Ramos (cell line): ENCODE measurements at regions not wholly inside any gene's neighbourhood (a gene's known extent, or its start where the extent isn't known, plus 50 kb on each side); places are given as distances from the start of the nearest gene placed in this dataset.

Experiments
- in situ Hi-C: fragments of 300-500 bp; cut with MboI; formaldehyde crosslinking; loops from one replicate; pipeline ENCODE4 v1.14.3; 2022; ENCODE audit warnings: low sequenced_read_pairs; ENCODE audit not compliant: unreplicated experiment

DNA sequence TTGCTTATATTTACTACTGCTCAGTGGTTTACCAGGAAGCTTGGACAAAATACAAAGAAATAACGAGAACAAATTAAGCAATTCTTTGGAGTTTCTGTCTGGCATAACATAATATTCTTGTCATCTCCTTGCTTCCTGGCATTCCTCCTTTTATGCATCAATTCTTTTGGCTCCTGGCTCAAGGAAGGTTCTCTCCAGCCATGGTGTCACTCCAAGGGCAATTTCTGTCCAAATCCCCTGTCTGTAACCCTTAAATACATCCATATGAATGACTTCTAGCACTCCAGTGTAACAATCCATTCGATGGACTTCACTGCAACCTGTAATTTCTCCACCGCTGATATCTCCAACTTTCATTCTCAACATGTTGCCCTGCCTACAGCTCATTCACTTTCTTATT lies 617.7 kb upstream of the ANKRD30A start:
- in situ Hi-C loops, result no loop called here

DNA sequence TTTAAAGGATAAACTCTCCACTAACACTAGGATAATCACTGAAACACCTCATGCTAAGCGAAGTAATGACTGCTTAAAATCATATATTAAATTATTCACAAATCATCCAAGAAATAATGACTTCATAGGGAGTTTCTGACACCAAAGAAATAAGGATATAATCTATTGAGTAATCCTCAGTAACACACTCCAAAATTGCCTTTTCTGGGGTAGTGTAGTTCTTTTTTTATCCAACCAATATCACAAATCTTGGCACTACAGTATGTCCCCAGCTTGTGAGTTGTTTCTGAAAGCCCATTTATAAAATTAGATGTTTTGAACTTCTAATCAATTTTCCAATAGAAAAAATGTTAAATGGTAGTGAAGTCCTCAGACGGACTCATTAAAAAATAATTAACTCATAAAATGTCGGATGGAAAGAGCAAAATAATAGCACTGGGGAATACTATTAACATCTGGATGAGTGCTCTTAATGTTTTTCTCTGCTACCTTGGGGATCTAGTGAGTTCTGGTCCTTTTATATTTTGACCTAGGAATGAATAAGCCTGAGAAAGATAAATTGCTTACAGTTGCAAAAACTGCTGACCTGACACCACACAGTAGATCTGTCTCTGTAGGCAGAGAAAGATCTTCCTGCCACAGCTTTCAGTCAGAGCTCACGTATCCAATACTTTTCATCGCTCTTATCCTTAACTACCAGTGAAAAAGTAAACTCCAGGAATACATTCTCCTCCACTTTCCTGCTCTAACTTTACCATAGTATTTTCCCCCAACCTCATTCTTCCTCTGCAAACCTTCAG lies 618.5 kb upstream of the ANKRD30A start:
- in situ Hi-C loops, result no loop called here

DNA sequence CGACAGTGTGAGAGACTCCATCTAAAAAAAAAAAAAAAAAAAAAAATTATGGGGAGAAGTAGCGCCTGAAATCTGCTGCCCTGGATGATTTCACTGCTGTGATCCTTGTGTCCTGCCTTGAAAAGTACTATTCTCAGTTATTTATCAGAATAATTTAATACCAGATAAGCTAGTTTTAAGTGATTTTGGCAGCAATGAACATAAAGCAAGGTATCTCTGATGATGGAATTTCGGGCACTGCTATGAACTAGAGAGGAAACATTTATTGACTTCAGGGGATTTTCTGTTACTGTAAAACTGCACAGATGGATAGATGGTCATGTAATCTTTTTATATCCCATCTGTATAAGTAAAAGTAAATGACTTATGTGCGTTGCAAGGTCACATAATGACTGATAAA lies 619.1 kb upstream of the ANKRD30A start:
- in situ Hi-C loops, result no loop called here

DNA sequence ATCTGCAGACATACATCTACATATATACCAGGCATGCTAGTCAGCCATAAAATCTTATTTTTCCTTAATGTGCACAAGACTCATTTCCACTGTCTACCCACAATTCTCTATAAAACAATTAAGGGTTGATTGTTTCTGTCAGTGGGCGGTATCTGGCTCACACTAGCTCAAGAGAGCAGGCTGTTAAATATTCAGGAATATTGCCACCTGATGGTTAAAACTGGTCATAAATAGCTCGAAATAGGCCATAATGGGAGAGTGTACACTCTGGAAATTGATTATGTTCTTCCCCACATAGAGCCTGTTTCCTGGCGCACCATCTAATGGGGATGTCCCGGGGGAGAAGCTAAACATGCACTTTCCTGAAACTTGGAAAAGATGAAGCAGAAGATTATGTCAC lies 620.6 kb upstream of the ANKRD30A start:
- in situ Hi-C loops, result no loop called here

DNA sequence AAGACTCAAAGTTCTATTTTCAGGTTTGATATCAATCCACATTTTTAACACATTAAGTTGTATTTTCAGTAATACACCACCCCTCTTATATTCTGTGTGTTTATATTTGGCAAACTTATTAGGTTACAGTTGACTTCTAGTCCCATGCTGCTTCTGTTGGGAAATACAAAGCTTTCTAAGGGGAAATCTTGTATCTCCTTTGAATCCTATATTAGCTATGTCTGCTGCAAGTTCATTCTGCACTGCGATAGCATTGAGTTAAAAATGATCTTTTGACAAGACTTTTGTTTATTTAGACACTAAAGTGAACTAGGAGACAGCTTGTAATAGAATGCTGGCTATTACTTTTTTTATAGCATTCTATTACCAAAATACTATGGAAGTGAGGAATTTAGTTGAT lies 625.1 kb upstream of the ANKRD30A start:
- in situ Hi-C loops, result no loop called here

DNA sequence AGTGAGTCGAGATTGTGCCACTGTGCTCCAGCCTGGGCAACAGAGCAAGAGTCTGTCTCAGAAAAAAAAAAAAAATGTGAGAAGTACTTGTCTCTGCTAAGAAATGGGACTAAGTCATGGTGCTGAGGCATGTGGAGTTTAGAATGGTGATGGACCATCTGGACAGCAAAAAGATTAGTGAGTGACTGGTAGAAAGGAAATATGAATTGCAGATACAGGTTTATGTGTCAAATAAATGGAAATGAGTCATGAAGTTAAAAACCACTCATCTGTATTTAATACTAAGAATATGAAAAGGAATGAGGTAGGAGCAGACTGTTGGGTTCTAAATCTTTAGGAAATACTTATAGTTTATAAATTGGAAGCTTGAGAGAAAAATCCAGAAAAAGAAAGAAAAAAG lies 625.7 kb upstream of the ANKRD30A start:
- in situ Hi-C loops, result no loop called here

DNA sequence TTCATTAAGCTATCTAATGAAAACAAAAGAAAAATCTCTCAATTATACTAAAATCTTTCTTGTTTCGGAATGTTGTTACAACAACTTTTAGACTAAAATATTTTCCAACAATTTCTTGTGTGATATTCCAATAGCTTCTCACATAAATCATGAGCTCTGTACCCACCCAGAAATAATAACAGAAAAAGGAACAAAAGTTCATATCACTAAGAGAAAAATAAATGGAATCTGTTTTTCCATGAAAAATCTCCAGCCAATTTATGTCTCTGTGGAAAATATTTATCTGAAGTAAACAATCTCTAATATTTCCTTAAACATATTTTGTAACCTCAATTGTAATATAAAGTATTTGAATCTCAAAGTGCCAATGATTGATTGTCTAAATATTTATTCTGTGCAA lies 628.6 kb upstream of the ANKRD30A start:
- in situ Hi-C loops, result no loop called here

DNA sequence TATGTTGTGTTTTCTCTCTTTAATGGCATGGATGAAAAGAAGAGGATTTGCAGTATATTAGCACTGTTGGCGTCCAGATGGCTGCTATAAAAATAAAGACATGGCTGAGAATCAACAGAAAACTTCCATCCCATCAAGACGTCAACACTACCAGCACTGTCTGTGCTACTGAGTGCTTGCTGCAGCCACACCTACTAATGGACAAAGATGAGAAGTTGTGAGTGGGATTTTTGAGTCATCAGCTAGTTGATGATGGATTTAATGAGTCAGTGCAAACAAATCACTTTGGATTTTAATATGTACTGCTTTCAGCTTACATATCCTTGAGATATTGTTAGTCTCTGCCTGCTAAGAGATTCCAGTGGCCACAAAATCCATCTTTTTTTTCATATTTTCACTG lies 631.0 kb upstream of the ANKRD30A start:
- in situ Hi-C loops, result no loop called here

DNA sequence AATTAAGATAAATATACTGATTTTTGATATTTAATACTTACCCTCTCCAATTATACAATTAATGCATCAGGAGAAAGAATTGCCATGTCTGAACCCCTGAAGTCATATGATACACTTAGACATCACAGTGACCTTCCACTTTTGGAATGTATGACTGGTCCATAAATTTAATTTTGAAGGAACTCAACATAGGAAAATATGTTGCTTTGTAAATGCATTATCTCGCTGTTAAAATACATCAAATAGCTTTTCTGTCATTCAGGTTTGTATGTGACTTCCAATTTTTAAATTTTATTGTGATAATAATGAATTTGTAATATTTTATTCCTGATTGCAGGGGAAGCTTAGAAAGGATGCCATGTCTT lies 631.9 kb upstream of the ANKRD30A start:
- in situ Hi-C loops, result no loop called here

DNA sequence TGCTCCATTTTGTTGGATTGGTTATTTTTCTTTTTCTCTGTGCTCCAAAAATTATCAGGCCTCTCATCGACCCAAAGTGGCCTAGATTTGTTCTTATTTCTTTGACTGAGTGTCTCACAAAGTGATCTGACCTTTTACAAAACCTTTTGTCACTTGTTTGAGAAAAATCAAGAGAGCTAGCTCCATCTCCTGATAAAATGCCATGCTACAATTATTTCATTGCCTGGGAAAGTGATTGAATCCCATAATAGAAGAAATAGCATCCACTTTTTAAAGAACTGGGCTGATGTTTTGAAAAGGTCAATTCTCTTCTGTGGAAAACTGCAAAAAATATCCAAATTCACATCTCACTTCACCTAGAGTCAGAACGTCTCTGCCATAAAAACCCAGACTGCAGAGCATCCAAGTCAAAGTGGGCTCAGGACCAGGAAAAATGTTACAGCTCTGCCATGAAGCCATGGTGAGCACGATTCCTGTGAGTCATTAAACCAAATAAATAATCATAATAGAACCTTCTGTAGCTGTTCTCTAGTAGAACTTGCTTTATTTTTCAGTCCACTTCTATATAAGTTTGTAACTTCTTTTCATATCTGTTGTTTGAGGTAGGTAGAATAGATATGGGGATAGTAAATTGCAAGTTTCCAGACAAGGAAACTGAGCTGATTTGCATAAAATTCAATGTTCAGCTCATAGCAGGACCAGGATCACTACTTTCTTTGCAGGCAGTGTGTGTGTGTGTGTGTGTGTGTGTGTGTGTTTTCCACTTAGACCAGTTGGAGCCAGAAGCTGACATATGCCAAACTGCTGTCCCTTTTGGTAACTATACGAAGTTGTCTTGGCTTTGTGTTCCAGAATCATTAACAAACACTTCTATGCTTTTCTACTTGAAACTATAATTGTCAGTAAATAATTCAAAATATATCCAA lies 632.5 kb upstream of the ANKRD30A start:
- in situ Hi-C loops, result no loop called here

DNA sequence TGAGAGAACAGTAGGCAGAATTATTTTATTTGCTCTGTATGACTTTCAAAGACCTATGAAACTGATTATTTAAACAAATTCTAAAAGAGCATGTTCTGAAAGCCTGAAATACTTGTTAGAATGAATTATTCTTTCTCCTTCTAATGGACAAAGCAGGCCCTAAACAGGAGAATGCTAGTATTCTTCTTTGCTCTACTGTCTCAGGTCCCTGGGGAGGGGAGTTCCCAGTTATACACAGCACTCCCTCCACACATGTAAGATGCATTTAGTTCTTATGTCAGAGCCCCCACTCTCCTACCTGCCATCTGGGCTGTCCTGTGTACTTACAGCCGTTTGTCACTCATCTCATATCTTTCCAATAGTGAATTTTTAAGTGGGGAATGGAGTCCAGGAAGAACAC lies 633.5 kb upstream of the ANKRD30A start:
- in situ Hi-C loops, result no loop called here

DNA sequence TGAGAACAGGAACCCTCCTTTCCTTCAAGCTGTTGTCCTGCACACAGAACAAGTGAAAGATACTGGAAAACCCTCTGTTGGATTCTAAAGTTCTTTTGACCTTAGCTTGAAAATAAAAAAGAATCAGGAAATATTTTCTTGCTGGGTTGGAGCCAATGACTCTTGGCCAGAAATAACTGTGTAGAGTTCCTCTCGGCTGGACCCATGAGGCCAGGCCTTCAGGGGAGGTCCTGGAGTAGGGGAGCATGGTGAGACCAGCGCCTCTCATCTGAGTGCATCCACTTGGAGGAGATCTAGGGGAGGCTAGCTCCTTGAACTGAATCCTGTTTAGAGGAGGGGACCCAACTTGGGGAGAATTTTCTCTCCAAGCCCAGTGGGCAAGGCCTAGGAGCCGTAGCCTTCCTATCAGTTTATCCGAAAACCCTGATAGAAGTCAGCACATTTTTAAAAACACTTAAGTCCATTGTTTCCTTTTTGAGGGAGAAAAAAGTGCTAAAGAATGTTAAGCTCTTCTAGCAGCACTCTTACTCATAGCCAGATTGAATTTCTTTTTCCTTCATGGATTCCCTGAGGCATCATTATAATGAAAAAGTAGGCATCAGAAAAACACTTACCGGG lies 635.7 kb upstream of the ANKRD30A start:
- in situ Hi-C loops, result no loop called here

DNA sequence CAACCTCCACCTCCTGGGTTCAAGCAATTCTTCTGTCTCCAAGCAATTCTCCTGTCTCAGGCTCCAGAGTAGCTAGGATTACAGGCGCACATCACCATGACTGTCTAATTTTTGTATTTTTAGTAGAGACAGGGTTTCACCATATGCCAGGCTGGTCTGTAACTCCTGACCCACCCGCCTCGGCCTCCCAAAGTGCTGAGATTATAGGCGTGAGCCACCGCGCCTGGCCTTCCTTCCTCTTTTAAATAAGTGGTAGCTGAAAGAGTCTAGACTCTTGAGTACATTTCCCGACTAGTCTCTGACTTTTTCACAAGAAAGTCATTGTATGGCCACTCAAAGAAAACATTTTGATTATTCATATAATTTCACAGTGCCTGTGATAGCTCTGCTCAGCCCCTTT lies 636.2 kb upstream of the ANKRD30A start:
- in situ Hi-C loops, result no loop called here

DNA sequence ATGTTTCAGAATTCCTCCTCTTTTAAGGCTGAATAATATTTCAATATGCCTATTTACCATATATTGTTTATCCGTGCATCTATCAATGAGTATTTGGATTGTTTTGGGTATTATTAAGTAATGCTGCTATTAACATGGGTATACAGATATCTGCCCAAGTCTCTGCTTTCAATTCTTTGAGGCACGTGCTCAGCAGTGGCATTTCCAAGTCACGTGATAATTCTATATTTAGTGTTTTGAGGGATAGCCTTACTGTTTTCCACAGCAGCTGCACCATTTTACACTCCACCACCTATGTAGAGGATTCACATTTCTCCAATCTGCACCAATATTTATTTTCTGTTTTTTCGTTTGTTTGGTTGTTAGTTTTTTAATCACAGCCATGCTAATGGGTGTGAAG lies 636.8 kb upstream of the ANKRD30A start:
- in situ Hi-C loops, result no loop called here

DNA sequence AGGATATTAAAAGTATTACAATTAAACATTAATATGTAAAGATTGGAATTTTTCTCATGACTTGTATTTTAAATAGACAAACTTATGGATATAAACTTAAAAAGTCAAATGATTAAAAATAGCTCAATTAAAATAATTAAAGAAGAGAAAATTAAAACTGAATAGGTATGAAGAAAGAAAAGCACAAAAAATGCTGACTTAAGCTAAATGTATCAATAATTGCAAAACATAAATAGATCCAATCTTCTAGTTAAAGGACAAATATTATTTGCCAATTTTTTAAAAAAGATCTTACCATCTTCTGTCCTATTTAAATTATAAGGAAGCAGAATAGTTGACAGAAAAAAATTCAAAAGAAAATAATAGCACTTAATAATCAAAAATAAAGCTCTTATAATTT lies 646.3 kb upstream of the ANKRD30A start:
- in situ Hi-C loops, result no loop called here

DNA sequence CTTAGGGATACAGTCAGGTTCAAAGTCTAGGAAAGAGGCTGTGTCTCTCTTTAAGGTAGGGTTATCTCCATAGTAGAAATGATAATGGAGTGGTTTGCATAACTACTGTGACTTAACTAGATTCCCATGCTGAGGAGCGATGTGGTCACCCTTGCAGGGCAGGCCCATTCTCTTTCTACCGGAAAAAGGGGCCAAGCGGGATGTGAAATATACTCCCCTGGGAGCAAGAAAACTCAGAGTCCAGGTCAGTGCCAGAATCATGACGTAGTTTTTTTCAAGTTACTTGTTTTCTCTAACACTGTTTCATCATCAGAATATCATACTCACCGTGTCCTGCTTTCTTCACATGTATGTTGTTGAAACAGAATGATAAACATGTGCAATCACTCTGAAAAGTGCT lies 649.0 kb upstream of the ANKRD30A start:
- in situ Hi-C loops, result no loop called here

DNA sequence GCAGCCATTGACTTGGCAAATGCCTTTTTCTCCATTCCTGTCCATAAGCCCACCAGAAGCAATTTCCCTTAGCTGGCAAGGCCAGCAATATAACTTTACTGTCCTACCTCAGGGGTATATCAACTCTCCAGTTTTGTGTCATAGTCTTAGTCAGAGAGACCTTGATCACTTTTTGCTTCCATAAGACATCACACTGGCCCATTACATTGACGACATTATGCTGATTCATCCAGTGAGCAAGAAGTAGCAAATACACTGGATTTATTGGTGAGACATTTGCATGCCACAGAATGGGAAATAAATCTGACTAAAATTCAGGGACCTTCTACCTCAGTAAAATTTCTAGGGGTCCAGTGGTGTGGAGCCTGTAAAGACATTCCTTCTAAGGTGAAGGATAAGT lies 649.7 kb upstream of the ANKRD30A start:
- in situ Hi-C loops, result no loop called here

DNA sequence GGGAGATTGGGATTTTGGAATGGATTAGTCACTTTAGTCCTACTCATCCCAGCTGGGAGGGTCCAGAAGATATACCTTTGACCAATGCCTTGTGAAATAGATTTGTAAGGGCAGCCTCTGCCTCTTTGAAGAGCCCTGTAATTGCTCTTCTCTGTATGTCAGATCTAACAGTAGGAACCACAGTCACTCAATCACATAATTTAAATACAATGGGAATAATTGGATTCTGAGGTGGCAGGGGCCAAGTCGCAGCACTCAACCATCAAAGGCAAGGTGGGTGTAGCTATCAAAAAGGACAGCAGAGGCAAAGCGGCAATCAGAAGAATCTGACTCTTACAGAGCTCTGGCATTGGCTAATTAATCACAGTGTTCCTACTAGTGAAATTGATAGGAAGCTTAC lies 650.9 kb upstream of the ANKRD30A start:
- in situ Hi-C loops, result no loop called here

DNA sequence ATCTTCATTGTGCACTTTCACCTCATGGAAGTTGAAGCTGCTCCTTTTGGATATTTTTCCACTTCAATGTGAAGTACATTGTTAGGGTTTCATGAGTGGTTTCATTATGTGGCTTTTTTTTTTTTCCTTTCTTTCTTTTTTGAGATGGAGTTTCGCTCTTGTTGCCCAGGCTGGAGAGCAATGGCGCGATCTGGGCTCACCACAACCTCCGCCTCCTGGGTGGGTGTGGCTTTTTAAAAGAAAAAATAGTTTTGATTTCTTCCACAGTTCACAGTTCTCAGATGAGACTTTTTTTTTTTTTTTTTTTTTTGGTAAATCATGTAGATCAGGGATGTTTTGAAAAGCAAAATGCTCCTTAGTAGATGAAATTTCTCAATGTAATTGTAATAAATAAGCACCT lies 652.3 kb upstream of the ANKRD30A start:
- in situ Hi-C loops, result no loop called here

DNA sequence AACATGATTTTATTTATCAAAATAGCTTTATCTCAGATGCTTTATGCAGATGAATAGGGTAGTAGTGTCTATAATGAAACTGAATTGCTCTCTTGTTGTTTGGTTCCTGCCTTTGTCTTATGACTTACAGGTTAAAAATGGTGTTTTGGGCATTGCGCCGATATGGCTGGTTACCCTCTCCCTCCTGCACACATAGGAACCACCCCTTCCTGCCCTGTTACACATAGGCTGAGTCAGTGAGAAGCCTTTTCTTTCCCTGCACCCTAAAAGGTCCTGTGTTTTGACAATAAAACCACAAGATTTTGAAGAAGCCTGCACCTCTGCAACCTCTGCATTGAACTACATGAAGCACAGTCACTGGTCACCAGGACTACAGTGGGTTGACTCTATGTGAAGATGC lies 655.8 kb upstream of the ANKRD30A start:
- in situ Hi-C loops, result no loop called here

DNA sequence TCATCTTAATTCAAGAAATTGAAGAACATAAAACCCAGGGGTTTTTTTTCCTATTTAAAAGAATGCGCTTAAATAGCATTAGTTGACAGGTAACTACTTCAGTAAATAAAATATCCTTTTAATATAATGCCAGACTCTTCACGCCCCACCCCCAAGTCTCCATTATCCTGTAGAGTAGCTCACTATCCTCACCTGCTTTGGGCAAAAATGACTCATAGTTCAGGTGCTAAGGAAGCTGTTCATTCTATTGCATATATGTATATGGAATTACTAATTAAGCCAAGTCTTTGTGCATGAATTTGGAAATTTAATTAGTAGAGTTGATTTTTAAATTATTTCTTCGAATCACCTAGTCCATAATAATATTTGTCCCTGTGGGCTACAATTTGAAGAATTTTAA lies 656.8 kb upstream of the ANKRD30A start:
- in situ Hi-C loops, result no loop called here
